ENCODE measurements at regions not wholly inside any gene's neighbourhood (a gene's known extent, or its start where the extent isn't known, plus 50 kb on each side); places are given as distances from the start of the nearest gene placed in this dataset.

DNA sequence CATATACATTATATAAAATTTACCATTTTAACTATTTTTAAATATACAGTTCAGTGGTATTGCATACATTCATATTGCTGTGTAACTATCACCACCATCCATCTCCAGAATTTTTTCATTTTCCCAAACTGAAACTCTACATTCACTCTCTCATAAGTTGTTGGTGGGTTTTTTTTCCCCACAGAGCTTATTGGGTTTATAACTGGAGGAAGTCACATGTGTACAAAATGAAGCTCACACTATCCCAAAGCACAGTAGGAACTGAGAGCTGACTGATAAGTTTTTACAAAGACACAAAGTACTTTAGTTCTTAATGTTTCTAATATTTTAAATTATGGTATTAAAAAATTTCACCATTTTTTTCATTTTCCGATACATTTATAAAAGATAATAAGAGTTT, 78.8 kb upstream of the TNFAIP3 start:
- WGBS, 3 donors = 94 to 98% (median 98%) methylated on average over 1 of the region's 1 CpG
- no peak overlapping the region for H3K27ac ChIP-seq
- no peaks in the 10 kb centered on the region for H3K27me3 ChIP-seq (ENCODE audit: insufficient read depth in 3 of 3, low read length in 2 of 3)
- no peak overlapping the region for H3K4me3 ChIP-seq
- DNase-seq (no peak), ATAC-seq (no peak)
- TF ChIP-seq, protein P1, sequence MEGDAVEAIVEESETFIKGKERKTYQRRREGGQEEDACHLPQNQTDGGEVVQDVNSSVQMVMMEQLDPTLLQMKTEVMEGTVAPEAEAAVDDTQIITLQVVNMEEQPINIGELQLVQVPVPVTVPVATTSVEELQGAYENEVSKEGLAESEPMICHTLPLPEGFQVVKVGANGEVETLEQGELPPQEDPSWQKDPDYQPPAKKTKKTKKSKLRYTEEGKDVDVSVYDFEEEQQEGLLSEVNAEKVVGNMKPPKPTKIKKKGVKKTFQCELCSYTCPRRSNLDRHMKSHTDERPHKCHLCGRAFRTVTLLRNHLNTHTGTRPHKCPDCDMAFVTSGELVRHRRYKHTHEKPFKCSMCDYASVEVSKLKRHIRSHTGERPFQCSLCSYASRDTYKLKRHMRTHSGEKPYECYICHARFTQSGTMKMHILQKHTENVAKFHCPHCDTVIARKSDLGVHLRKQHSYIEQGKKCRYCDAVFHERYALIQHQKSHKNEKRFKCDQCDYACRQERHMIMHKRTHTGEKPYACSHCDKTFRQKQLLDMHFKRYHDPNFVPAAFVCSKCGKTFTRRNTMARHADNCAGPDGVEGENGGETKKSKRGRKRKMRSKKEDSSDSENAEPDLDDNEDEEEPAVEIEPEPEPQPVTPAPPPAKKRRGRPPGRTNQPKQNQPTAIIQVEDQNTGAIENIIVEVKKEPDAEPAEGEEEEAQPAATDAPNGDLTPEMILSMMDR (IDR thresholded peaks at IDR 0.05) = no peak
- H3K4me1 ChIP-seq = no peaks in the 10 kb centered on the region
- H3K36me3 ChIP-seq (ENCODE audit: insufficient read depth in 1 of 2, low read depth in 1 of 2) = no peaks in the 10 kb centered on the region
- H3K9me3 ChIP-seq = no peaks in the 10 kb centered on the region
- intact Hi-C loops (cut with DNase I) = no loop called here

DNA sequence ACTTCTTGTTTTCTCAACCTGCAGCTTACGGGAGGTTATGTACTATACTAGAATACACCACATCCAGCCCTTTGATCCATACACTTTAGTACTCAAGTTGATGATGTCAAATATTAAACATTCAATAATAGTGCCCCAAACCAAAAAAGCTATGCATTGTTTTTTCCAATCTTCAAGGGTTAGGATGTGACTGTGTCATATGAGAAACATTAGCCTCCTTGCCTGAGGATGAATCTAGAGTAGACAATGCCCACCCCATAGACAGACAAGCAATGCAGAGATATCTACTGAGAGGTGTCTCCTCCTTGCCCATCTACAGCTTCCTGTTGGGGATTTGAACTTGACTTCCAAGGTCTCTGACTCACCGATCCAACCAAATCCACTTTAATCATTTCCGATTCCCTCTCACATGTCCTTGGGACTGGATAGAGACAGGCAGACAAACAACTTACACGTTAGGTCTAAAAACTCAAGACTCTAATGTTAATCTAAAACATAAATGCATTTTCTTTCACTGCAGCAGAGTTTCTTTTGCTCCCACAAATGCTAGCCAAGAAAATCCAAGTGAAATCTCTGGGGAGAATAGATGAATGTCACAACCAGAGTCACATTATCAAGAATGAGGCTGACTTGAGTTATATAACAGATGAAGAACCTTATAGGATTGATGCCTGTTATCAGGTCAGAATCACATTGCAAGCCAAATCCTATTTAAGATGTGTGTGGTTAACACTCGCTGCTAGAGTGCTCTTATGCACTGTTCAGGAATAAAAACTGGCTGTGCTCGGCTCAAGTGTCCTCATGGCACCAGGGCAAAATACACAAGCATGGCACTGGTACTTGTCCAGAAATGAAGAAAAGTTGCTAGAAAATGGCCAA, 75.5 kb upstream of the TNFAIP3 start:
- no peak overlapping the region for H3K4me3 ChIP-seq
- TF ChIP-seq, protein P1 (IDR thresholded peaks at IDR 0.05) = no peak
- intact Hi-C loops (cut with DNase I) = no loop called here
- no peaks in the 10 kb centered on the region for H3K9me3 ChIP-seq
- 75 to 86% (median 84%) methylated on average over 6 of the region's 6 CpGs for WGBS, 3 donors
- H3K27me3 ChIP-seq (ENCODE audit: insufficient read depth in 3 of 3, low read length in 2 of 3) = no peaks in the 10 kb centered on the region
- ATAC-seq = no peak
- no peak for DNase-seq
- H3K4me1 ChIP-seq = no peaks in the 10 kb centered on the region
- H3K27ac ChIP-seq = no peak overlapping the region
- H3K36me3 ChIP-seq (ENCODE audit: insufficient read depth in 1 of 2, low read depth in 1 of 2) = no peaks in the 10 kb centered on the region

DNA sequence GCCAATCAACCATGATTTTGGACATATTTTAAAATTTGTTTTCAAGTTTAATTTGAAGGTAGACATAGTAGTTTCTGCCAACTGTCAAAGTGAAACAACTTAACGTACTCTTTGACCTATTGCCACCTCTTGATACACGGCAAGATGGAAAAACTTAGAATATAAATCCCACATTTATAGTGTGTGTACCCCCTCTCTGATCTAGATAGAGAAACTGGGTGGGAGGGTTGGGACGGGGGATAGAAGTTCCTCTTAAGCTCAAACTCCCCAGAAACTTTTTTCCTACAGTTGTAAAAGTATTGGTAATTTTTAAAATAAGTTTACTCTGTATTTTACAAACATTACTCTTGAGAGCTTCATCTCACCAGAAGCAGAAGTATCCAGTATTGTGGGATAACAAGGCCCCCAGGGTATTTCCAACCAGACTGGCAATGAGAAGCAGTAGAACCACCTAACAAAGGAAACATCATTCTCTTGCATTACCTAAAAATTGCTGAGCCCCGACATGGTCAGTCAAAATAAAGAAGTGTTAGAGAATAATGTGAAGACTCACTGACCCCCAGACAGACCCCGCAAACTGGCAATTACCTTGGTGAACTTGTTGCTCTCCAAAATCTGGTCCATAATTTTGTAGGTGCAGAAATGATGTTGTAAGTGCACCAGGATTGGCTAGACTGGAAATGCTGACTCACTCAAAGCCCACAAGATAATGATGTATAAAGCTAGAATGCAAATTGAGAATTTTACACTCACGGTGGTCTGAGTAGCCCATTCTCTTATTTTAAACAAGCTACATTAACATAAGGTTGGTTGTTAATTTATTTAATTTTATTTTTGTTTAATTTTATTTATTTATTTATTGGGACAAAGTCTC, 74.7 kb upstream of the TNFAIP3 start:
- WGBS, 3 donors = 83 to 86% (median 85%) methylated on average over 6 of the region's 6 CpGs
- Histone ChIP-seq H3K4me1 (no peaks in the 10 kb centered on the region), H3K27ac (no peak overlapping the region), H3K27me3 (ENCODE audit: insufficient read depth in 3 of 3, low read length in 2 of 3) (no peaks in the 10 kb centered on the region), H3K4me3 (no peak overlapping the region), H3K9me3 (no peaks in the 10 kb centered on the region), H3K36me3 (ENCODE audit: insufficient read depth in 1 of 2, low read depth in 1 of 2) (no peaks in the 10 kb centered on the region)
- TF ChIP-seq, protein P1 (IDR thresholded peaks at IDR 0.05) = no peak
- ATAC-seq = no peak
- intact Hi-C loops (cut with DNase I) = no loop called here
- DNase-seq = no peak

DNA sequence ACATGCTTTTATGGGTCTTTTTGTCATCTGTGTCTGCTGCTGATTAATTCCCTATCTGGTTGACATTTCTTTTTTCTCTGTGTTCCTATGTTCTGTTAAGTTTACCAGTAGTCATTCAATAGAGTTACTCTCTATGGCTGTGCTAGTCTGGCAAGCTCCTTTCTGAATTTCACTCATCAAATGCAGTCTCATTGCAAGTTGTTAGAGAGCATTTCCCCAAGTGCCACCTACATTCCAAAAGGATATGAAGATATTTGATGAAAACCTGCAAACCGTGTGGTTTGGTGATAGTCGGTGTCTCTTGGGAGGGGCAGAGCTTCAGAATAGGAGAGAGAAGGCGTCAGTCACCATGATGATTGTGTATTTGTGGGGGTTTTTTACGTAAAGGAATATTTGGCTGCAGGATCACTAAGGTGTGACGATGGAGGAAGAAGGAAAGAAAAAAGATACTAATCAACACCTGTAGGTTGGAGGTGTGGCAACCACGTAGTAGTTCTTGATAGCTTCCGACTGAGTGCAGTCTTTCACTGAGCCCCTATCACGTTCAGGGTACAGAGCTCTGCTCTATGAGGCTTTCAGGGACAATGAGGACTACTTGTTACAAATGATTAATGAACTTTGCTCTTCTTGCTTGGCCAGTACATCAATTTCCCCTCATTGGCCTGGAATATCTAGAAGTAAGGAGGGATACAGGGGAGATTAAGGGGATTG, 73.1 kb upstream of the TNFAIP3 start:
- Histone ChIP-seq H3K36me3 (ENCODE audit: insufficient read depth in 1 of 2, low read depth in 1 of 2) (no peaks in the 10 kb centered on the region), H3K4me1 (no peaks in the 10 kb centered on the region), H3K4me3 (no peak overlapping the region), H3K9me3 (no peaks in the 10 kb centered on the region), H3K27me3 (ENCODE audit: insufficient read depth in 3 of 3, low read length in 2 of 3) (no peaks in the 10 kb centered on the region), H3K27ac (no peak overlapping the region)
- intact Hi-C loops (cut with DNase I) = no loop called here
- 90 to 93% (median 91%) methylated on average over 8 of the region's 8 CpGs for WGBS, 3 donors
- DNase-seq (no peak), ATAC-seq (no peak)
- TF ChIP-seq, protein P1 (IDR thresholded peaks at IDR 0.05) = no peak

Data from psoas muscle (tissue), 7 donors.